DOHH2 (cell line): ENCODE measurements at regions not wholly inside any gene's neighbourhood (a gene's known extent, or its start where the extent isn't known, plus 50 kb on each side); places are given as distances from the start of the nearest gene placed in this dataset.

Experiments
- H3F3A ChIP-seq: fragments of 200-600 bp; sonication (generic), shearing (Covaris generic); 2 replicates; pipeline ENCODE4 v1.6.0; 2016; ENCODE audit warnings: antibody characterized with exemption, mild to moderate bottlenecking; ENCODE audit not compliant: control insufficient read depth, insufficient read depth
- H3K27ac ChIP-seq: fragments of 200-600 bp; sonication (generic); 2 replicates; pipeline ENCODE4 v1.5.1; 2014; ENCODE audit warnings: low read depth, mild to moderate bottlenecking, low read length, moderate library complexity
- H3K27me3 ChIP-seq: fragments of 200-600 bp; sonication (generic); 2 replicates; pipeline ENCODE4 v1.6.1; 2014; ENCODE audit warnings: mild to moderate bottlenecking, low read length, mixed read lengths; ENCODE audit not compliant: control insufficient read depth
- H3K36me3 ChIP-seq: fragments of 200-600 bp; sonication (generic); 2 replicates; pipeline ENCODE4 v1.6.1; 2014; ENCODE audit warnings: mild to moderate bottlenecking, low read length, moderate library complexity, mixed read lengths; ENCODE audit not compliant: control insufficient read depth
- H3K4me1 ChIP-seq: fragments of 200-600 bp; sonication (generic); 2 replicates; pipeline ENCODE4 v1.6.1; 2014; ENCODE audit warnings: mild to moderate bottlenecking, low read length, mixed read lengths; ENCODE audit not compliant: control insufficient read depth
- H3K4me2 ChIP-seq: fragments of 200-600 bp; sonication (generic); 2 replicates; pipeline ENCODE4 v1.6.0; 2014; ENCODE audit warnings: mild to moderate bottlenecking, low read length, moderate library complexity
- H3K4me3 ChIP-seq: fragments of 200-600 bp; sonication (generic); 2 replicates; pipeline ENCODE4 v1.5.1; 2014; ENCODE audit warnings: mild to moderate bottlenecking, low read length, mixed read lengths
- H3K79me2 ChIP-seq: fragments of 200-600 bp; sonication (generic); 2 replicates; pipeline ENCODE4 v1.6.1; 2014; ENCODE audit warnings: mild to moderate bottlenecking, low read length, mixed read lengths; ENCODE audit not compliant: control insufficient read depth
- H3K9me2 ChIP-seq: fragments of 200-600 bp; sonication (generic); replicated peaks from 2 replicates; pipeline ENCODE4 v1.6.1; 2014; ENCODE audit warnings: mild to moderate bottlenecking, low read length, mixed read lengths; ENCODE audit not compliant: control insufficient read depth
- H3K9me3 ChIP-seq: fragments of 200-600 bp; sonication (generic); 2 replicates; pipeline ENCODE4 v1.6.1; 2014; ENCODE audit warnings: antibody characterized with exemption, low read length, mixed read lengths; ENCODE audit not compliant: control insufficient read depth, insufficient read depth
- H4K20me1 ChIP-seq: fragments of 200-600 bp; sonication (generic); 2 replicates; pipeline ENCODE4 v1.6.0; 2014; ENCODE audit warnings: low read depth, mild to moderate bottlenecking, antibody characterized with exemption, low read length, moderate library complexity; ENCODE audit not compliant: control insufficient read depth, insufficient read depth
- CTCF ChIP-seq: fragments of 200-600 bp; sonication (generic); IDR thresholded peaks from one replicate; pipeline ENCODE4 v1.5.1; 2014; ENCODE audit warnings: antibody characterized with exemption, mild to moderate bottlenecking, low read depth, low read length; ENCODE audit not compliant: poor library complexity, severe bottlenecking
- EZH2phosphoT487 ChIP-seq: fragments of 200-600 bp; sonication (generic); IDR thresholded peaks from 2 replicates; pipeline ENCODE4 v1.6.1; 2017; ENCODE audit warnings: borderline replicate concordance, mild to moderate bottlenecking, antibody characterized with exemption, low read length, moderate library complexity, mixed read lengths

DNA sequence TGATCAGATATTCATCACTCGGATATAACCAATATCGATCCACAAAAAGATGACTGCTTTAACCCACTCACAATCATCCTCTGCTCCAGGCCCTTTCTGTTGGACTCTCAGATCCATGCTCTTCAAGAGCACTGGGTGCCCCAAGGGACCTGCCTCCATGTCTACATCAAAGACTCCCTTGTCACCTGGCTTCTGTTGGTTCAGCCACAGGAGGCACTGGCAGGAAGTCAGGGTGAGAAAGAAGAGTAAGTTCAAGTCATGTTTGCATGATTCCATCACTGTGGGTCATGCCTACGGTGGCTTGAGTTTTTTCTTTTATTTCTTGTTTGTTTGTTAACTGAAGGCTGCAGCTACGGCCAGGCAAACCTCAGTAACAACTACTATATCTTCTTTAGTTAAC lies 243.3 kb downstream of the ADGRG6 start:
- no peaks in the 10 kb centered on the region for H3K27me3 ChIP-seq
- no peaks in the 10 kb centered on the region for H3K4me1 ChIP-seq
- H3K4me3 ChIP-seq: no peak overlapping the region
- no peak overlapping the region for H3K4me2 ChIP-seq
- no peaks in the 10 kb centered on the region for H3F3A ChIP-seq
- H3K9me2 ChIP-seq: no peaks in the 10 kb centered on the region
- H4K20me1 ChIP-seq: no peaks in the 10 kb centered on the region
- H3K27ac ChIP-seq: no peak overlapping the region
- H3K79me2 ChIP-seq: no peaks in the 10 kb centered on the region
- TF ChIP-seq CTCF (no peak), EZH2phosphoT487 (no peak)
- H3K36me3 ChIP-seq: no peaks in the 10 kb centered on the region
- H3K9me3 ChIP-seq: no peaks in the 10 kb centered on the region

DNA sequence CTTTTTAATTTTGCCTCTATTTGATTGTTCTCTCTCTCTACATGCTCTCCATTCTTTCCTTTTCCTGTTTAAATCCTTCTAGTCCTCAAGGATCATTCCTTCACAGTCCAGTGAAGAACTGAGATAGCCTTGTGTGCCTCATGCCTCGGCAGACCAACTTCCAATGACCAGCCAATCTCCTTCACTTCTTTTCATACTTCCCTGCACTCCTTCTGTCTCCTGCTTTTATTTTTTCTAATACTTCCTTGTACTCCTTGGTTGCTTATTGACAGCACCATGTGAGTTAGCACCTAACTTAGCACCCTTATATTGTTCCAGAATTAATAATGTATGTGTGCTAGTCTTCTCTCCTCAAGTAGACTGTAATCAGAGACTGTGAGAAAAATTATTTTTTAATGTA lies 246.8 kb downstream of the ADGRG6 start:
- Histone ChIP-seq H4K20me1 (no peaks in the 10 kb centered on the region), H3F3A (no peaks in the 10 kb centered on the region), H3K4me2 (no peak overlapping the region), H3K27me3 (no peaks in the 10 kb centered on the region), H3K27ac (no peak overlapping the region), H3K79me2 (no peaks in the 10 kb centered on the region), H3K36me3 (no peaks in the 10 kb centered on the region), H3K4me1 (no peaks in the 10 kb centered on the region), H3K4me3 (no peak overlapping the region), H3K9me2 (no peaks in the 10 kb centered on the region), H3K9me3 (no peaks in the 10 kb centered on the region)
- TF ChIP-seq CTCF (no peak), EZH2phosphoT487 (no peak)

GRCh38 chr6:142550310-142551063 lies 248.7 kb downstream of the ADGRG6 start:
- no peaks in the 10 kb centered on the region for H3K27me3 ChIP-seq
- H3K4me2 ChIP-seq: no peak overlapping the region
- H4K20me1 ChIP-seq: no peaks in the 10 kb centered on the region
- TF ChIP-seq EZH2phosphoT487 (no peak), CTCF (no peak)
- H3K79me2 ChIP-seq: no peaks in the 10 kb centered on the region
- H3K27ac ChIP-seq: no peak overlapping the region
- no peaks in the 10 kb centered on the region for H3F3A ChIP-seq
- no peaks in the 10 kb centered on the region for H3K36me3 ChIP-seq
- H3K4me1 ChIP-seq: no peaks in the 10 kb centered on the region
- no peaks in the 10 kb centered on the region for H3K9me2 ChIP-seq
- H3K9me3 ChIP-seq: no peaks in the 10 kb centered on the region
- H3K4me3 ChIP-seq: no peak overlapping the region
